Right atrium auricular region (tissue), 2 donors: ENCODE measurements at regions not wholly inside any gene's neighbourhood (a gene's known extent, or its start where the extent isn't known, plus 50 kb on each side); places are given as distances from the start of the nearest gene placed in this dataset.

Experiments used
- DNase-seq: peaks from one replicate; pipeline ENCODE4 v3.0.0-alpha.2; 2019; ENCODE audit warnings: low spot score
- H3K27ac ChIP-seq, 2 donors: fragments of 200-600 bp; sonication (generic); 1 replicate in 1 of 2; 2 replicates in 1 of 2; pipeline ENCODE4 v1.5.1; 2016 to 2019
- H3K27me3 ChIP-seq, 2 donors: fragments of 200-600 bp; sonication (generic); one replicate each; pipeline versions ENCODE4 v1.5.1 to v1.6.0; 2017 to 2019
- H3K36me3 ChIP-seq: fragments of 200-600 bp; sonication (generic); one replicate; pipeline ENCODE4 v1.5.1; 2016
- H3K4me1 ChIP-seq, 2 donors: fragments of 200-600 bp; sonication (generic); one replicate each; pipeline versions ENCODE4 v1.5.1 to v1.6.0; 2017 to 2019
- H3K4me3 ChIP-seq, 2 donors: fragments of 200-600 bp; sonication (generic); 1 replicate in 1 of 2; 2 replicates in 1 of 2; pipeline ENCODE4 v1.5.1; 2017 to 2019; ENCODE audit warnings: mild to moderate bottlenecking in 1 of 2, moderate library complexity in 1 of 2
- H3K9me3 ChIP-seq, 2 donors: fragments of 200-600 bp; sonication (generic); one replicate each; pipeline ENCODE4 v1.5.1; 2019
- CTCF ChIP-seq, 2 donors: fragments of 200-600 bp; sonication (generic); IDR thresholded peaks; one replicate each; pipeline ENCODE4 v1.5.1; 2019; ENCODE audit warnings: antibody characterized with exemption in 2 of 2

- H3K9me3 ChIP-seq = peaks cover 0 to 4% of the 10 kb centered on the region in 2 donors
- H3K4me1 ChIP-seq = no peaks in the 10 kb centered on the region
- H3K27ac ChIP-seq = no peak overlapping the region
Observed at GRCh38 chr13:51518827-51519226, 65.4 kb upstream of the WDFY2 start.

GRCh38 chr13:51519771-51520216 is 64.5 kb upstream of the WDFY2 start:
- peaks cover 0 to 4% of the 10 kb centered on the region in 2 donors for H3K9me3 ChIP-seq
- no peak for DNase-seq
- no peak overlapping the region for H3K27ac ChIP-seq
- no peak overlapping the region for H3K4me3 ChIP-seq
- H3K27me3 ChIP-seq = no peaks in the 10 kb centered on the region
- no peaks in the 10 kb centered on the region for H3K36me3 ChIP-seq
- no peak for TF ChIP-seq CTCF (IDR thresholded peaks at IDR 0.05)
- H3K4me1 ChIP-seq = no peaks in the 10 kb centered on the region

More at GRCh38 chr13:51518827-51519226, 65.4 kb upstream of the WDFY2 start:
- no peak for DNase-seq
- no peak overlapping the region for H3K4me3 ChIP-seq
- no peaks in the 10 kb centered on the region for H3K27me3 ChIP-seq
- TF ChIP-seq CTCF (IDR thresholded peaks at IDR 0.05) = no peak
- H3K36me3 ChIP-seq = no peaks in the 10 kb centered on the region

GRCh38 chr13:51520524-51520923 is 63.7 kb upstream of the WDFY2 start:
- H3K4me3 ChIP-seq = no peak overlapping the region
- DNase-seq = no peak
- no peaks in the 10 kb centered on the region for H3K9me3 ChIP-seq
- no peaks in the 10 kb centered on the region for H3K36me3 ChIP-seq
- TF ChIP-seq CTCF (IDR thresholded peaks at IDR 0.05) = no peak
- no peaks in the 10 kb centered on the region for H3K27me3 ChIP-seq
- no peaks in the 10 kb centered on the region for H3K4me1 ChIP-seq
- H3K27ac ChIP-seq = no peak overlapping the region

GRCh38 chr13:51523082-51523518 is 61.2 kb upstream of the WDFY2 start:
- no peak overlapping the region for H3K27ac ChIP-seq
- H3K4me1 ChIP-seq = no peaks in the 10 kb centered on the region
- H3K36me3 ChIP-seq = no peaks in the 10 kb centered on the region
- H3K4me3 ChIP-seq = no peak overlapping the region
- no peaks in the 10 kb centered on the region for H3K27me3 ChIP-seq
- DNase-seq = no peak
- no peak for TF ChIP-seq CTCF (IDR thresholded peaks at IDR 0.05)
- H3K9me3 ChIP-seq = no peaks in the 10 kb centered on the region

- H3K27me3 ChIP-seq = no peaks in the 10 kb centered on the region
- no peaks in the 10 kb centered on the region for H3K4me1 ChIP-seq
- no peak overlapping the region for H3K4me3 ChIP-seq
- no peaks in the 10 kb centered on the region for H3K9me3 ChIP-seq
- TF ChIP-seq CTCF (IDR thresholded peaks at IDR 0.05) = no peak
- DNase-seq = no peak
- no peaks in the 10 kb centered on the region for H3K36me3 ChIP-seq
- H3K27ac ChIP-seq = no peak overlapping the region
Observed at GRCh38 chr13:51524312-51524711, 60.0 kb upstream of the WDFY2 start.

GRCh38 chr13:51524829-51525566 is 59.3 kb upstream of the WDFY2 start:
- no peaks in the 10 kb centered on the region for H3K9me3 ChIP-seq
- no peak for TF ChIP-seq CTCF (IDR thresholded peaks at IDR 0.05)
- no peaks in the 10 kb centered on the region for H3K36me3 ChIP-seq
- DNase-seq = no peak
- H3K4me3 ChIP-seq = no peak overlapping the region
- no peaks in the 10 kb centered on the region for H3K4me1 ChIP-seq
- no peaks in the 10 kb centered on the region for H3K27me3 ChIP-seq
- H3K27ac ChIP-seq = no peak overlapping the region
